Transverse colon (tissue), 4 donors: ENCODE measurements at regions not wholly inside any gene's neighbourhood (a gene's known extent, or its start where the extent isn't known, plus 50 kb on each side); places are given as distances from the start of the nearest gene placed in this dataset.

Experiments
- POLR2A ChIP-seq: fragments of 450-650 bp; IDR thresholded peaks from one replicate; pipeline ENCODE4 v1.6.1; 2016; ENCODE audit warnings: antibody characterized with exemption, mild to moderate bottlenecking, moderate library complexity
- POLR2AphosphoS5 ChIP-seq, 3 donors: sonication (generic); formaldehyde crosslinking; IDR thresholded peaks; one replicate each; pipeline ENCODE4 v1.6.1; 2016; ENCODE audit warnings: antibody characterized with exemption in 3 of 3
- TF ChIP-seq, protein P1 (sequence below), 5 experiments: fragments of 200-600 bp in 3 of 5; fragments of 450-650 bp in 2 of 5; sonication (generic) in 3 of 5; IDR thresholded peaks; 1 replicate in 2 of 5; 2 replicates in 3 of 5; pipeline ENCODE4 v1.5.1; 2016 to 2017; ENCODE audit warnings: antibody characterized with exemption in 5 of 5, inconsistent platforms in 3 of 5, mild to moderate bottlenecking in 2 of 5, moderate library complexity in 1 of 5

DNA sequence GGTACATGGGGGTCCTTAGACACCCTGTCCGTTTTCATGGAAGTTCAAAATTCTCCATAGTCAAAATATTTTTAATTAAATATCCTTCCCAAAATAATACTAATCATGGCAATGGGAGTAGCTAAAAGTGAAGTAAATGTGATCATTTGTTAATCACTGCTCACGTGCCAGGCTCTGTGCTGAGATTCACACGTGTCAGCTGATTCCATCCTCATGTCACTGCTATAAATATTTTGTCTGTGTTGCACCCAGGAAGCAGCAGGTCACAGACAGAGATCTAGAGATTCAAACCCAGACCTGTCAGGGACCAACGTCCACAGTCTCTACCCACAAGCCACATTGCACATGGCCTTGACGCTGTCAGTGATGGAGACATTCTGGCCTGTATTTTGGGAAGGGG is 74.3 kb downstream of the KLHDC7A start:
- TF ChIP-seq, protein P1, sequence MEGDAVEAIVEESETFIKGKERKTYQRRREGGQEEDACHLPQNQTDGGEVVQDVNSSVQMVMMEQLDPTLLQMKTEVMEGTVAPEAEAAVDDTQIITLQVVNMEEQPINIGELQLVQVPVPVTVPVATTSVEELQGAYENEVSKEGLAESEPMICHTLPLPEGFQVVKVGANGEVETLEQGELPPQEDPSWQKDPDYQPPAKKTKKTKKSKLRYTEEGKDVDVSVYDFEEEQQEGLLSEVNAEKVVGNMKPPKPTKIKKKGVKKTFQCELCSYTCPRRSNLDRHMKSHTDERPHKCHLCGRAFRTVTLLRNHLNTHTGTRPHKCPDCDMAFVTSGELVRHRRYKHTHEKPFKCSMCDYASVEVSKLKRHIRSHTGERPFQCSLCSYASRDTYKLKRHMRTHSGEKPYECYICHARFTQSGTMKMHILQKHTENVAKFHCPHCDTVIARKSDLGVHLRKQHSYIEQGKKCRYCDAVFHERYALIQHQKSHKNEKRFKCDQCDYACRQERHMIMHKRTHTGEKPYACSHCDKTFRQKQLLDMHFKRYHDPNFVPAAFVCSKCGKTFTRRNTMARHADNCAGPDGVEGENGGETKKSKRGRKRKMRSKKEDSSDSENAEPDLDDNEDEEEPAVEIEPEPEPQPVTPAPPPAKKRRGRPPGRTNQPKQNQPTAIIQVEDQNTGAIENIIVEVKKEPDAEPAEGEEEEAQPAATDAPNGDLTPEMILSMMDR (IDR thresholded peaks at IDR 0.05): no peak
- no peak for TF ChIP-seq POLR2AphosphoS5 (IDR thresholded peaks at IDR 0.05)
- TF ChIP-seq POLR2A: no peak
